CD4-positive, CD25-positive, alpha-beta regulatory T cell (primary cell): ENCODE measurements at regions not wholly inside any gene's neighbourhood (a gene's known extent, or its start where the extent isn't known, plus 50 kb on each side); places are given as distances from the start of the nearest gene placed in this dataset.

Source experiments
- ATAC-seq, 2 donors: fragments of 150-1000 bp; cut with Tn5 transposase; one replicate each; pipeline ENCODE4 v1.10.0; 2021; ENCODE audit warnings: low read depth in 2 of 2, moderate number of reproducible peaks in 2 of 2, moderate library complexity in 1 of 2
- DNase-seq, 3 donors: peaks; one replicate each; pipeline versions ENCODE4 v3.0.0 to v3.0.0-alpha.2; 2012 to 2022; ENCODE audit warnings: mixed read lengths in 1 of 3
- H3K27ac ChIP-seq: one replicate; pipeline ENCODE4 v1.7.0; 2013; ENCODE audit warnings: mild to moderate bottlenecking, low read length; ENCODE audit not compliant: insufficient read depth, poor library complexity, severe bottlenecking
- H3K27me3 ChIP-seq: one replicate; pipeline ENCODE4 v1.7.0; 2013; ENCODE audit warnings: low read length; ENCODE audit not compliant: control insufficient read depth, insufficient read depth
- H3K36me3 ChIP-seq: one replicate; pipeline ENCODE4 v1.7.0; 2013; ENCODE audit warnings: mild to moderate bottlenecking, low read length, moderate library complexity; ENCODE audit not compliant: control insufficient read depth, insufficient read depth
- H3K4me1 ChIP-seq: 2 replicates; pipeline ENCODE4 v1.7.0; 2013; ENCODE audit warnings: mild to moderate bottlenecking, low read length; ENCODE audit not compliant: insufficient read depth, control insufficient read depth, poor library complexity, severe bottlenecking
- H3K4me3 ChIP-seq: one replicate; pipeline ENCODE4 v1.7.0; 2013; ENCODE audit warnings: low read depth, mild to moderate bottlenecking, low read length, moderate library complexity
- H3K9me3 ChIP-seq, 2 experiments: 1 replicate in 1 of 2; 2 replicates in 1 of 2; pipeline ENCODE4 v1.7.0; 2013; ENCODE audit warnings: low read length in 2 of 2, mild to moderate bottlenecking in 1 of 2, moderate library complexity in 1 of 2; ENCODE audit not compliant: control insufficient read depth in 2 of 2
- H3K27ac Mint-ChIP-seq, 3 donors: one replicate each; pipeline ENCODE4 v1.8.0; 2020 to 2022; ENCODE audit warnings: mild to moderate bottlenecking in 3 of 3, mixed read lengths in 3 of 3, moderate library complexity in 2 of 3
- H3K27me3 Mint-ChIP-seq: one replicate; pipeline ENCODE4 v1.8.0; 2022; ENCODE audit warnings: mild to moderate bottlenecking, mixed read lengths
- H3K36me3 Mint-ChIP-seq: one replicate; pipeline ENCODE4 v1.8.0; 2020; ENCODE audit warnings: mixed read lengths
- H3K4me1 Mint-ChIP-seq, 4 donors: one replicate each; pipeline ENCODE4 v1.8.0; 2020 to 2022; ENCODE audit warnings: mixed read lengths in 4 of 4, mild to moderate bottlenecking in 1 of 4
- H3K4me3 Mint-ChIP-seq, 4 donors: one replicate each; pipeline ENCODE4 v1.8.0; 2020 to 2022; ENCODE audit warnings: mild to moderate bottlenecking in 4 of 4, mixed read lengths in 4 of 4, moderate library complexity in 3 of 4
- H3K9me3 Mint-ChIP-seq, 7 donors: one replicate each; pipeline ENCODE4 v1.8.0; 2020 to 2022; ENCODE audit warnings: mixed read lengths in 7 of 7, mild to moderate bottlenecking in 3 of 7, moderate library complexity in 2 of 7

DNA sequence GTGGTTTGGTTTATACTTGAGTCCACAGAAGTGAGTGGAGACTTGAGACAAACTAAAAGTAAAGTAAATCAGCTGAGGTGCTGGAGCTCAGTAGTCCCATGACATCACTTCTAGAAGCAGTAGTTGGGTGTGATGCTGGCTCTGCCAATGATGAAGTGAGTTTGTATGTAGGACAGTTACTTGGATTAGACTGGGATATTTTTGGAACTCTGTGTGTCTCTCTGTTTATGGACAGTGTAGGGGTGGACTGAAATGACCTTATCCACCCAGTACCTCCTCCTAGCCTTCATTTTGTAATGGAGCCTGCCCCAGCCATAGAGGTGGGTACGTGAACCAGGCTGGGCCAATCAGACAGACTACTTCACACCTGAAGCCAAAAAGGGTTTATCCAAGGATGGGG lies 52.2 kb downstream of the POLR1D start:
- DNase-seq (no peak), ATAC-seq (no peak)
- no peak overlapping the region for H3K4me3 Mint-ChIP-seq
- H3K36me3 ChIP-seq = no peaks in the 10 kb centered on the region
- H3K27me3 ChIP-seq = no peaks in the 10 kb centered on the region
- H3K27me3 Mint-ChIP-seq = no peaks in the 10 kb centered on the region
- H3K4me3 ChIP-seq = no peak overlapping the region
- H3K27ac Mint-ChIP-seq = no peak overlapping the region
- no peaks in the 10 kb centered on the region for H3K4me1 Mint-ChIP-seq
- H3K36me3 Mint-ChIP-seq = no peaks in the 10 kb centered on the region
- peaks cover 0 to 2% (median 0%) of the 10 kb centered on the region in 7 donors for H3K9me3 Mint-ChIP-seq
- no peaks in the 10 kb centered on the region for H3K4me1 ChIP-seq
- no peaks in the 10 kb centered on the region for H3K9me3 ChIP-seq
- no peak overlapping the region for H3K27ac ChIP-seq

DNA sequence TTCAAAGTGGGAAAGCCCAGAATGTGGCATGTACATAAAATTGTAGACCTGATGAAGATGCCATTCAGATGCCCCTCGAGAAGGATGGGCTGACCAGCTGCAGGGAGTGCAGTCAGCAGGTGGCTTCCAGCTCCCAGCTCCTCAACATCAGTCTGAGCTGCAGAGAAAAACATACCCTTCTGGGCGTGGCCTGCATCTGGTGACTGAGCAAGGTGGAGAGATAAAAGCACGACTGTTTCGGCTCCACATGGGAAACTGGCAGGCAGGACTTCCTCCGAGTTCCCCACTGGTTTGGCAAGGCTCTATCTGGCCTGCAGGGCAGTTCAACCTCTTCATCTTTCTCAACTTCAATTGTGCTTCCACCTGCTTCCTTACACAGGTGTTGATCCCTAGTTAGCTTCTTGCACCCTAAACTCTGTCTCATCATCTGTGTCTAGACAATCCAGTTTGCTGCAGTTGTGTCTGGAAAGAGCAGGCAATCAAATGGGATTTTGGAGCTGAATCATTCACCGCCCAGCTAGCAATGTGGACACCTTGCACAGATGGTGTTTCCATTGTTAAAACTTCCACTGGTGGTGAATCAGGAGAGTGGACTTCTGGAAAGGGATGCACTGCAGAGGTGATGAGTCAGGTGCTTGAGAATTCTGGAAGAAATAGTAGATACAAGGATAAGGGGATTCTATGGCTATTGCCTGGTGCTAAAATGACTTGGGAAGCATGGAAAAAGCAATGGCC lies 56.8 kb downstream of the POLR1D start:
- Histone ChIP-seq H3K4me1 (no peaks in the 10 kb centered on the region), H3K27ac (no peak overlapping the region), H3K4me3 (no peak overlapping the region), H3K9me3 (no peaks in the 10 kb centered on the region), H3K27me3 (peaks cover 22% of the 10 kb centered on the region), H3K36me3 (no peaks in the 10 kb centered on the region)
- H3K27me3 Mint-ChIP-seq = peaks cover 19% of the 10 kb centered on the region
- DNase-seq (no peak), ATAC-seq (no peak)
- H3K36me3 Mint-ChIP-seq = no peaks in the 10 kb centered on the region
- no peak overlapping the region for H3K27ac Mint-ChIP-seq
- H3K4me3 Mint-ChIP-seq = no peak overlapping the region
- peaks cover 0 to 9% (median 0%) of the 10 kb centered on the region in 7 donors for H3K9me3 Mint-ChIP-seq
- no peaks in the 10 kb centered on the region for H3K4me1 Mint-ChIP-seq

DNA sequence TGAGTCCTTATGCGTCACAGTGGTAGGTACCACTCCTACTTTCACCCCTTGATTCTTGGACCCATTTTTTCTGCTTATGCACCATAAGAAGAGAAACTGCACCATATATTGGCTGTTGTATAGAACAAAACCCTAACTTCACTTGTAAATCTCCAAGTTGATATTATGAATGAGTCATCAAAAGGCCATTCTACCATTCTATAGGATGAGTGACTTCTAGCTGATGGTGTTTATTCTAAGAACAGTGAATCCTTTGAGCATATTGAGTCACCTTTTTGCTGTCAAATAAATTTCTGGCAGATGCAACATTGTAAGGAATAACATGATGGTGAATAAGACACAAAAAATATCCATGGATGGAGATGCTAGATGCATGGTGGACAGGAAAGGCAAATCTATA lies 57.7 kb downstream of the POLR1D start:
- Histone ChIP-seq H3K27ac (no peak overlapping the region), H3K4me1 (no peaks in the 10 kb centered on the region), H3K9me3 (no peaks in the 10 kb centered on the region), H3K27me3 (peaks cover 24% of the 10 kb centered on the region), H3K36me3 (no peaks in the 10 kb centered on the region), H3K4me3 (no peak overlapping the region)
- H3K4me3 Mint-ChIP-seq = no peak overlapping the region
- H3K4me1 Mint-ChIP-seq = no peaks in the 10 kb centered on the region
- H3K27me3 Mint-ChIP-seq = peaks cover 19% of the 10 kb centered on the region
- peaks cover 0 to 9% (median 0%) of the 10 kb centered on the region in 7 donors for H3K9me3 Mint-ChIP-seq
- H3K36me3 Mint-ChIP-seq = no peaks in the 10 kb centered on the region
- H3K27ac Mint-ChIP-seq = no peak overlapping the region
- no peak for DNase-seq
- ATAC-seq = no peak

DNA sequence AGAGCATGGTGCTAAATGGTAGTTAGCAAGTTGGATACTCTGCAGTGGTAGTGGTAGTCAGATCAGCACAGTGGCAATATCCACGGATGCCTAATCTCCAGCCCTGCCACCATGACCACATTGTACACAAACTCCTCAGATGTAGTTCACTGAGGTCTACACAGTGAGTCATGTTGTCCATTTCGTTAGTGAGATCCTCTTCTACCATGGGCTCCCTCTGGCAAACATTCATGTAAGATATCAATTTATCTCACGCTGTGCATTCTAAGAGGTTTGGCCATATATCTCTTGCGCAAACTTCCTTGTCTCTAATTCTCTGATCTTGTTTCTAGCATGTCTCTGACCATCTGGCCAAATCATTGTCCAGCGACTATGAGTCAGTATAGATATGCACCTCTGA lies 58.2 kb downstream of the POLR1D start:
- ATAC-seq = no peak
- H3K4me3 ChIP-seq = no peak overlapping the region
- peaks cover 19% of the 10 kb centered on the region for H3K27me3 Mint-ChIP-seq
- H3K9me3 Mint-ChIP-seq = peaks cover 0 to 9% (median 0%) of the 10 kb centered on the region in 7 donors
- H3K4me3 Mint-ChIP-seq = no peak overlapping the region
- no peak overlapping the region for H3K27ac Mint-ChIP-seq
- no peaks in the 10 kb centered on the region for H3K9me3 ChIP-seq
- DNase-seq = no peak
- H3K4me1 Mint-ChIP-seq = no peaks in the 10 kb centered on the region
- no peaks in the 10 kb centered on the region for H3K36me3 ChIP-seq
- H3K27ac ChIP-seq = no peak overlapping the region
- H3K4me1 ChIP-seq = no peaks in the 10 kb centered on the region
- H3K27me3 ChIP-seq = peaks cover 24% of the 10 kb centered on the region
- H3K36me3 Mint-ChIP-seq = no peaks in the 10 kb centered on the region

DNA sequence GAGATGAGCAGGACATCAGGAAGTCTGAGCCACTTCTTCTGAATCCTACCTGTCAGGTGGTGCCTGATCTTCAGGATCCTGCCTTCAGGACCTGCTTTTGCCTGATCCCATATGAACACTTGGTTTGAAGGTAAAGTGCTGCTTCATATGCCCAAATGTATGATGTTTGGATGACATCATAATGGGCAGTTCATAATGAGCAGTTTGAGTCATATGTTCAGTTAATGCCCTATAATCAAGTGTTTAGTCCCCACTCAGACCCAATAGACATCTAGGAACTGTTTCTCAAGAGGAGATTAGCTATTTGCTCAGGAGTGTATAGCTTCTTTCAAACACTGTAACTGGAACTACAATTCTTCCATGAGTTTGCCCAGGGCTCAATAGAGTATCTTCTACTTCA lies 58.8 kb downstream of the POLR1D start:
- Histone ChIP-seq H3K27me3 (peaks cover 25% of the 10 kb centered on the region), H3K4me3 (no peak overlapping the region), H3K9me3 (peaks cover 0 to 2% of the 10 kb centered on the region in 2 experiments), H3K36me3 (no peaks in the 10 kb centered on the region), H3K4me1 (no peaks in the 10 kb centered on the region), H3K27ac (no peak overlapping the region)
- H3K4me1 Mint-ChIP-seq = no peaks in the 10 kb centered on the region
- no peak overlapping the region for H3K27ac Mint-ChIP-seq
- ATAC-seq (no peak), DNase-seq (no peak)
- H3K9me3 Mint-ChIP-seq = peaks cover 0 to 9% (median 1%) of the 10 kb centered on the region in 7 donors
- peaks cover 19% of the 10 kb centered on the region for H3K27me3 Mint-ChIP-seq
- no peak overlapping the region for H3K4me3 Mint-ChIP-seq
- no peaks in the 10 kb centered on the region for H3K36me3 Mint-ChIP-seq

DNA sequence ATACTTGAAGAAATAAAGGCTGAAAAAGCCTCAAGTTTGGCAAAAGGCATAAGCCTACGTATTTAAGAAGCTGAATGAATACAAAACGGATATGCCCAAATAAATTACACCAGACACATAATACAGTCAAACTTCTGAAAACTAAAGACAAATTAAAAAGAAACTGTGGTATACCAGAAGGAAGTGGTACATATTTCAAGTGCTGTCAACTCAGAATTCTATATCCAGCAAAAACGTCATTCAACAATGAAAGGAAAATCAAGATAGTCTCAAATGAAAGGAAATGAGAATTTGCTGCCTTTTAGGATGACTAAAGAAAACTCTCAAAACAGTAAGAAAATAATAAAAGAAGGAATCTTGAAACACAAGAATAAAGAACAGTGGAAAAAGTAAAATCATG lies 69.5 kb downstream of the POLR1D start:
- Mint-ChIP-seq H3K36me3 (peaks cover 1% of the 10 kb centered on the region), H3K27me3 (peaks cover 28% of the 10 kb centered on the region), H3K27ac (no peak overlapping the region), H3K4me1 (no peaks in the 10 kb centered on the region), H3K4me3 (no peak overlapping the region), H3K9me3 (peaks cover 1 to 39% (median 19%) of the 10 kb centered on the region in 7 donors)
- no peak for ATAC-seq
- H3K4me1 ChIP-seq = no peaks in the 10 kb centered on the region
- H3K4me3 ChIP-seq = no peak overlapping the region
- H3K27ac ChIP-seq = no peak overlapping the region
- H3K27me3 ChIP-seq = peaks cover 2% of the 10 kb centered on the region
- peaks cover 8 to 15% of the 10 kb centered on the region in 2 experiments for H3K9me3 ChIP-seq
- no peak for DNase-seq
- H3K36me3 ChIP-seq = no peaks in the 10 kb centered on the region

DNA sequence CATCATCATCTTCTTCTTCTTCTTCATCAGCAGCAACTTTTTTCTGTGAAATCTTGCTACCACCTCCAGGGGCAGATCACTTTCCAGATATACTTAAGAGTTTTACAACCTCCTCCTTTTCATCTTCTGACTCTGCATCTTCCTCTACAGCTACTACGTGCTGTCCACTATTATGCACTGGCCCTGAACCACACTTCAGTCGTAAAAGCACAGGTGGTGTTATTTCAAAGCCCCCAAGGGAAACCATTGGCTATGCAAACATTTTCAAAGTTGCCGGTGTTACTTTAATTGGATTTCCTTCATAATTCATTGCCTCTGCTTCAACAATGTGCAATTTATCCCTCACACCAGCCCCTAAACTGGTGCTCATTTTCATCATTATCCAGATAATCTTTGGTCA lies 75.0 kb downstream of the POLR1D start:
- peaks cover 0 to 5% (median 2%) of the 10 kb centered on the region in 4 donors for H3K4me1 Mint-ChIP-seq
- peaks cover 28% of the 10 kb centered on the region for H3K27me3 Mint-ChIP-seq
- DNase-seq (no peak), ATAC-seq (no peak)
- H3K9me3 Mint-ChIP-seq = peaks cover 0 to 20% (median 5%) of the 10 kb centered on the region in 7 donors
- H3K27ac Mint-ChIP-seq = no peak overlapping the region
- no peak overlapping the region for H3K27ac ChIP-seq
- peaks cover 4% of the 10 kb centered on the region for H3K27me3 ChIP-seq
- no peaks in the 10 kb centered on the region for H3K36me3 Mint-ChIP-seq
- H3K4me3 ChIP-seq = no peak overlapping the region
- no peaks in the 10 kb centered on the region for H3K4me1 ChIP-seq
- H3K36me3 ChIP-seq = no peaks in the 10 kb centered on the region
- H3K4me3 Mint-ChIP-seq = no peak overlapping the region
- H3K9me3 ChIP-seq = no peaks in the 10 kb centered on the region

DNA sequence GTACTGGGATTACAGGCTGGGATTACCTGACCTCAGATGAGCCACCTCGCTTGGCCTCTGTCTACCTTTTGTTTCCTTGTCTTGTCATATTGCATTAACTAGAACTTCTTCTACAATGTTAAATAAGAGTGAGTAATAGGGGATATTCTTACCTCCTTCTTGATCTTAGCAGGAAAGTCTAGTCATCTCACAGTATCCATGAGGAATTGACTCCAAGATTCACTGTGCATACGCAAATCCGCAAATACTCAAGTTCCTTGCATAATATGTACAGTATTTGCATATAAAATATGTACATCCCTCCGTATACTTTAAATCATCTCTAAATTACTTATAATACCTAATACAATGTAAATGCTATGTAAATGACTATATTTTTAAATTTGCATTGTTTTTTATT lies 78.3 kb downstream of the POLR1D start:
- no peaks in the 10 kb centered on the region for H3K36me3 Mint-ChIP-seq
- Histone ChIP-seq H3K9me3 (peaks cover 11 to 23% of the 10 kb centered on the region in 2 experiments), H3K4me1 (no peaks in the 10 kb centered on the region), H3K4me3 (no peak overlapping the region), H3K36me3 (no peaks in the 10 kb centered on the region), H3K27ac (no peak overlapping the region), H3K27me3 (peaks cover 7% of the 10 kb centered on the region)
- no peak for DNase-seq
- H3K27ac Mint-ChIP-seq = no peak overlapping the region
- H3K4me1 Mint-ChIP-seq = peaks cover 0 to 8% (median 3%) of the 10 kb centered on the region in 4 donors
- H3K9me3 Mint-ChIP-seq = peaks cover 0 to 21% (median 17%) of the 10 kb centered on the region in 7 donors
- no peak for ATAC-seq
- peaks cover 29% of the 10 kb centered on the region for H3K27me3 Mint-ChIP-seq
- H3K4me3 Mint-ChIP-seq = no peak overlapping the region
